ENCODE measurements at regions not wholly inside any gene's neighbourhood (a gene's known extent, or its start where the extent isn't known, plus 50 kb on each side); places are given as distances from the start of the nearest gene placed in this dataset.

- WGBS, 3 donors, result 43 to 59% (median 43%) methylated on average over 7 of the region's 7 CpGs
- intact Hi-C loops (cut with DNase I), result no loop called here
- Histone ChIP-seq H3K9me3 (no peaks in the 10 kb centered on the region), H3K4me1 (ENCODE audit: insufficient read depth) (no peaks in the 10 kb centered on the region), H3K4me3 (no peak overlapping the region), H3K36me3 (no peaks in the 10 kb centered on the region), H3K27ac (no peak overlapping the region), H3K27me3 (no peaks in the 10 kb centered on the region)
- no peak for TF ChIP-seq EP300 (IDR thresholded peaks at IDR 0.05)
- no peak for TF ChIP-seq CTCF (IDR thresholded peaks at IDR 0.05)
- no peak for TF ChIP-seq POLR2A (IDR thresholded peaks at IDR 0.05)
- DNase-seq, result no peak
Observed at GRCh38 chr1:29712801-29713200, 476.5 kb downstream of the PTPRU start.

GRCh38 chr1:29712284-29712651 lies 475.9 kb downstream of the PTPRU start:
- no peak for DNase-seq
- Histone ChIP-seq H3K27ac (no peak overlapping the region), H3K9me3 (no peaks in the 10 kb centered on the region), H3K36me3 (no peaks in the 10 kb centered on the region), H3K27me3 (no peaks in the 10 kb centered on the region), H3K4me1 (ENCODE audit: insufficient read depth) (no peaks in the 10 kb centered on the region), H3K4me3 (no peak overlapping the region)
- intact Hi-C loops (cut with DNase I), result no loop called here
- WGBS, 3 donors, result 69 to 73% (median 69%) methylated on average over 4 of the region's 4 CpGs
- TF ChIP-seq CTCF (IDR thresholded peaks at IDR 0.05) (no peak), EP300 (IDR thresholded peaks at IDR 0.05) (no peak), POLR2A (IDR thresholded peaks at IDR 0.05) (no peak)

GRCh38 chr1:29711582-29712283 lies 475.4 kb downstream of the PTPRU start:
- no peak for DNase-seq

GRCh38 chr1:29709704-29710280 lies 473.5 kb downstream of the PTPRU start:
- H3K27ac ChIP-seq, result no peak overlapping the region
- DNase-seq, result no peak
- H3K27me3 ChIP-seq, result no peaks in the 10 kb centered on the region
- TF ChIP-seq POLR2A (IDR thresholded peaks at IDR 0.05), result no peak
- no peak for TF ChIP-seq EP300 (IDR thresholded peaks at IDR 0.05)
- intact Hi-C loops (cut with DNase I), result no loop called here
- no peaks in the 10 kb centered on the region for H3K36me3 ChIP-seq
- no peak overlapping the region for H3K4me3 ChIP-seq
- H3K4me1 ChIP-seq (ENCODE audit: insufficient read depth), result no peaks in the 10 kb centered on the region
- 36 to 38% (median 38%) methylated on average over 9 of the region's 9 CpGs for WGBS, 3 donors
- no peaks in the 10 kb centered on the region for H3K9me3 ChIP-seq

More at GRCh38 chr1:29711582-29712283, 475.4 kb downstream of the PTPRU start:
- 64 to 77% (median 66%) methylated on average over 7 of the region's 7 CpGs for WGBS, 3 donors
- intact Hi-C loops (cut with DNase I), result no loop called here
- Histone ChIP-seq H3K27ac (no peak overlapping the region), H3K36me3 (no peaks in the 10 kb centered on the region), H3K4me3 (no peak overlapping the region), H3K27me3 (no peaks in the 10 kb centered on the region), H3K9me3 (no peaks in the 10 kb centered on the region), H3K4me1 (ENCODE audit: insufficient read depth) (no peaks in the 10 kb centered on the region)
- TF ChIP-seq EP300 (IDR thresholded peaks at IDR 0.05) (no peak), CTCF (IDR thresholded peaks at IDR 0.05) (no peak), POLR2A (IDR thresholded peaks at IDR 0.05) (no peak)

Measured in ovary (tissue), 7 donors.